RWPE2 (cell line): ENCODE measurements at regions not wholly inside any gene's neighbourhood (a gene's known extent, or its start where the extent isn't known, plus 50 kb on each side); places are given as distances from the start of the nearest gene placed in this dataset.

Source experiments
- ATAC-seq: fragments of 200-7000 bp; cut with Tn5 transposase; 3 replicates; pipeline ENCODE4 v1.9.1; 2021; ENCODE audit warnings: low read depth
- DNase-seq: peaks from one replicate; pipeline ENCODE4 v3.0.0-alpha.2; 2020; ENCODE audit warnings: low spot score
- H3K27ac ChIP-seq: fragments of 450-650 bp; 2 replicates; pipeline ENCODE4 v1.5.1; 2017; ENCODE audit warnings: mild to moderate bottlenecking; ENCODE audit not compliant: poor library complexity, severe bottlenecking
- H3K27me3 ChIP-seq: fragments of 250-450 bp; sonication (Bioruptor Pico); 2 replicates; pipeline ENCODE4 v1.5.1; 2021; ENCODE audit warnings: mild to moderate bottlenecking, moderate library complexity; ENCODE audit not compliant: insufficient read depth, poor library complexity, severe bottlenecking
- H3K36me3 ChIP-seq: fragments of 250-450 bp; sonication (Bioruptor Pico); 2 replicates; pipeline ENCODE4 v1.5.1; 2020; ENCODE audit warnings: low read depth, mild to moderate bottlenecking, moderate library complexity
- H3K4me1 ChIP-seq: fragments of 250-450 bp; sonication (Bioruptor Pico); 2 replicates; pipeline ENCODE4 v1.5.1; 2021; ENCODE audit warnings: mild to moderate bottlenecking, moderate library complexity; ENCODE audit not compliant: insufficient read depth, poor library complexity, severe bottlenecking
- H3K4me3 ChIP-seq: fragments of 250-450 bp; sonication (Bioruptor Pico); 2 replicates; pipeline ENCODE4 v1.5.1; 2021; ENCODE audit warnings: mild to moderate bottlenecking, moderate library complexity; ENCODE audit not compliant: severe bottlenecking
- H3K9me3 ChIP-seq: fragments of 250-450 bp; sonication (Bioruptor Pico); 2 replicates; pipeline ENCODE4 v1.5.1; 2021; ENCODE audit warnings: mild to moderate bottlenecking, moderate library complexity; ENCODE audit not compliant: severe bottlenecking
- TF ChIP-seq, protein P1 (sequence below): fragments of 450-650 bp; IDR thresholded peaks from one replicate; pipeline ENCODE4 v1.5.1; 2017; ENCODE audit warnings: mild to moderate bottlenecking, moderate library complexity; ENCODE audit not compliant: poor library complexity, severe bottlenecking

DNA sequence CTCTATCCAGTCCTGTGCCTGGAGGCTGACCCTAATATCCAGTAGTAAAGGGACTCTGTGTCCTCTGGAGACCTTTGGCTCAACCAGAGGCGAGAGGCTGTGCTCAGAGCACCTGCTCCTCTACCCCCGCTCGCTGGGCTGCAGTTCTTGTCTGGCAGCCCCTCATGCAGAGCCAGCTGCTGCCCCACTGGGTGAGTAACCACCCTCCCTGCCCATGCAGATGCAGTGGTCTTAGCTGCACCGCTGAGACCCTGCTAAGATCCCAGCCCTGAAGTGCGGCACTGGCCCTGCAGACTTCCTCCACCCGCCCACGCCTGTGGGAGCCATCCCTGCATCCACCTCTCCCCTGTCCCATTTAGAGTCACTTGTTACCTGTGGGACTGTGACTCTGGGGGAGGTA, 347.5 kb upstream of the SFSWAP start:
- Histone ChIP-seq H3K27me3 (peaks cover 23% of the 10 kb centered on the region), H3K36me3 (no peaks in the 10 kb centered on the region), H3K9me3 (no peaks in the 10 kb centered on the region), H3K4me1 (no peaks in the 10 kb centered on the region), H3K4me3 (no peak overlapping the region), H3K27ac (no peak overlapping the region)
- ATAC-seq, result no peak
- no peak for DNase-seq
- TF ChIP-seq, protein P1, sequence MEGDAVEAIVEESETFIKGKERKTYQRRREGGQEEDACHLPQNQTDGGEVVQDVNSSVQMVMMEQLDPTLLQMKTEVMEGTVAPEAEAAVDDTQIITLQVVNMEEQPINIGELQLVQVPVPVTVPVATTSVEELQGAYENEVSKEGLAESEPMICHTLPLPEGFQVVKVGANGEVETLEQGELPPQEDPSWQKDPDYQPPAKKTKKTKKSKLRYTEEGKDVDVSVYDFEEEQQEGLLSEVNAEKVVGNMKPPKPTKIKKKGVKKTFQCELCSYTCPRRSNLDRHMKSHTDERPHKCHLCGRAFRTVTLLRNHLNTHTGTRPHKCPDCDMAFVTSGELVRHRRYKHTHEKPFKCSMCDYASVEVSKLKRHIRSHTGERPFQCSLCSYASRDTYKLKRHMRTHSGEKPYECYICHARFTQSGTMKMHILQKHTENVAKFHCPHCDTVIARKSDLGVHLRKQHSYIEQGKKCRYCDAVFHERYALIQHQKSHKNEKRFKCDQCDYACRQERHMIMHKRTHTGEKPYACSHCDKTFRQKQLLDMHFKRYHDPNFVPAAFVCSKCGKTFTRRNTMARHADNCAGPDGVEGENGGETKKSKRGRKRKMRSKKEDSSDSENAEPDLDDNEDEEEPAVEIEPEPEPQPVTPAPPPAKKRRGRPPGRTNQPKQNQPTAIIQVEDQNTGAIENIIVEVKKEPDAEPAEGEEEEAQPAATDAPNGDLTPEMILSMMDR, result no peak

DNA sequence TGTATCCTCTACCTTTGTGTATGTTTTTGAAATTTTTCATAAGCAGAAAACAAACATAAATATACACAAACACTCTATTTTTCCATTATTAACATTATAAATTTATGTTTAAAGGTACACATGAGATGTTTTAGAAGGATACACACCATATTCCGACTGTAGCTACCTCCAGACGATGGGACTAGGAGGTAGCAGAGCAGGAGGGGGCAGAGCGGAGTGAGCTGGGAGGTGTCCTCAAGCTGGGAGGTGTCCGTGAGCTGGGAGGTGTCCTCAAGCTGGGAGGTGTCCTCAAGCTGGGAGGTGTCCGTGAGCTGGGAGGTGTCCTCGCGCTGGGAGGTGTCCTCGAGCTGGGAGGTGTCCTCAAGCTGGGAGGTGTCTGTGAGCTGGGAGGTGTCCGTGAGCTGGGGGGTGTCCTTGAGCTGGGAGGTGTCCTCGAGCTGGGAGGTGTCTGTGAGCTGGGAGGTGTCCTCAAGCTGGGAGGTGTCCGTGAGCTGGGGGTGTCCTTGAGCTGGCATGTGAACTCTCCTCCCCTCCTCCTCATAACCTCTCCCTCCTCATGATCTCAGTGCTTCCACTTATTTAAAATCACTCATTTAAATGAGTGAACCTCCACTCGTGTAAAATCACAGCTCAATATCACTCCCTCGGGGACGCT, 346.9 kb upstream of the SFSWAP start:
- H3K4me1 ChIP-seq, result no peaks in the 10 kb centered on the region
- H3K9me3 ChIP-seq, result no peaks in the 10 kb centered on the region
- TF ChIP-seq, protein P1, result no peak
- DNase-seq, result no peak
- H3K27me3 ChIP-seq, result peaks cover 22% of the 10 kb centered on the region
- ATAC-seq, result no peak
- H3K36me3 ChIP-seq, result no peaks in the 10 kb centered on the region
- H3K27ac ChIP-seq, result no peak overlapping the region
- no peak overlapping the region for H3K4me3 ChIP-seq

DNA sequence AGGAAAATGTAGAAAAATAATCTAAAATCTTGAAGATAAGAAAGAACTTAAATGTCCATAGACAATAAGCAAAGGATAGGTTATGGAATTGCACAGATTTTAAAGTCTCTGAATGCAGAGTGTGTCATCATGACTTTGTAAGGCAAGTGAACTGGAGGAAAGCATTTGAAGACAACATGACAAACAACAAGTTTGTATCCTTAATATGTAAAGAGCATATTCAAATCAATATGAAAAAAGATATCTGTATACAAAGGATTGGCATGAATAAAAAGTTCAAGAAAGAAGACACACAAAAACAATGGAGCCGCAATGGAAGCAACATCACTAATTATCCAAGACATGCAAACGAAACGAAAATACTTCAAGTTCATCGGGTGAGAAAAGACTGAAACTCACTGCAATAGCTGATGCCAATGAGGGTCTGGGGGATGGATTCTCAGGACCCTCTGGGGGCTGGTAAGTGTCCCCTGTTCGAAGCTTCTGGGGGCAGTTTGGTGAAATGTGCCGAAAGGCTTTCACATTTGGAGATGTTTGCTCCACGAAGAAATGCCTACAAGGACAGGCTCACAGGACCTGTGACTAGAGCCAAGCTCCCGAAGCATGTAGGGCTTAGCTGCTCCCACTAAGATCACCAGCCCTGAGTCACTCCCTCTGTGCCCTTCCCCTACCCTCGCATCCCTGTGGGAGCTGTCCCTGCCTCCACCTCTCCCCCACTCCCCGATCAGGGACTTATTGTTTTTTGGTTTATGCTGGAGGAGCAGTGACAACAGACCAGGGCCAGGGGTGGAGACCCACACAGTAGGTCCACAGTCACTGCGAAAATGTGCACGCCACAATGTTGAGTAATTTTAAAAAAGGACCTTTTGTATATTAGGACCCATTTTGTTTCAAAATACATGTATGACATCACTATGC, 345.7 kb upstream of the SFSWAP start:
- H3K36me3 ChIP-seq, result no peaks in the 10 kb centered on the region
- H3K9me3 ChIP-seq, result no peaks in the 10 kb centered on the region
- H3K4me3 ChIP-seq, result no peak overlapping the region
- ATAC-seq, result no peak
- TF ChIP-seq, protein P1, result no peak
- H3K27ac ChIP-seq, result no peak overlapping the region
- peaks cover 16% of the 10 kb centered on the region for H3K27me3 ChIP-seq
- DNase-seq, result no peak
- no peaks in the 10 kb centered on the region for H3K4me1 ChIP-seq

DNA sequence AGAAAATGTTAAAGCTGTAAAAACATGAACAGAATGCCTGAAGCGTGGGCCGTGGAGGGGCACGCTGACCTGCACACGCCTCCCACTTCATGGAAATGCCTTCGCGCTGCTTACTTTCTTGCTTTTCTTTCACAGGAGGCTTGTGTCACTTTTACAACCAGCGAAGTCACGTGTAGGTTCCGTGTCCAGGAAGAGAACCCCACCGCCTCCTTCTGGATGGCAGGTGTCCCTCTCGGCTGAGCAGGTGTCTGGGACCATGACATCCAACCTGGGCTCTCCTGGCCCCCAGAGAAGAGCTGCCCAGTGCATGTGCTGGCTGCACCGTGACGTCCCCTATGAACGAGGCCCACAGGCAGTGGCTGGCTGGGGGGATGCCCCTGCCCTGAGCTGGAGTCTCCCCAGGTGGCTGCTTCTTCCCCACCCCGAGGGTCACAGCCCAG, 345.0 kb upstream of the SFSWAP start:
- ATAC-seq, result no peak
- TF ChIP-seq, protein P1, result no peak
- no peak overlapping the region for H3K4me3 ChIP-seq
- H3K27ac ChIP-seq, result no peak overlapping the region
- no peaks in the 10 kb centered on the region for H3K4me1 ChIP-seq
- H3K9me3 ChIP-seq, result no peaks in the 10 kb centered on the region
- peaks cover 11% of the 10 kb centered on the region for H3K27me3 ChIP-seq
- H3K36me3 ChIP-seq, result no peaks in the 10 kb centered on the region
- DNase-seq, result no peak
